Neuron (in vitro differentiated cells): ENCODE measurements at regions not wholly inside any gene's neighbourhood (a gene's known extent, or its start where the extent isn't known, plus 50 kb on each side); places are given as distances from the start of the nearest gene placed in this dataset.

Experiments used
- H2AFZ ChIP-seq: one replicate; pipeline ENCODE4 v1.6.1; 2013; ENCODE audit warnings: low read depth, mild to moderate bottlenecking, inconsistent platforms, low read length, moderate library complexity
- H3K27me3 ChIP-seq: one replicate; pipeline ENCODE4 v1.6.1; 2013; ENCODE audit warnings: low read length; ENCODE audit not compliant: insufficient read depth
- H3K36me3 ChIP-seq: one replicate; pipeline ENCODE4 v1.6.1; 2013; ENCODE audit warnings: low read length; ENCODE audit not compliant: insufficient read depth
- H3K4me1 ChIP-seq: one replicate; pipeline ENCODE4 v1.6.1; 2013; ENCODE audit warnings: low read length; ENCODE audit not compliant: insufficient read depth
- H3K4me3 ChIP-seq: 2 replicates; pipeline ENCODE4 v1.5.1; 2013; ENCODE audit warnings: mild to moderate bottlenecking, low read length, moderate library complexity
- H3K9me3 ChIP-seq: one replicate; pipeline ENCODE4 v1.6.1; 2013; ENCODE audit warnings: low read length

DNA sequence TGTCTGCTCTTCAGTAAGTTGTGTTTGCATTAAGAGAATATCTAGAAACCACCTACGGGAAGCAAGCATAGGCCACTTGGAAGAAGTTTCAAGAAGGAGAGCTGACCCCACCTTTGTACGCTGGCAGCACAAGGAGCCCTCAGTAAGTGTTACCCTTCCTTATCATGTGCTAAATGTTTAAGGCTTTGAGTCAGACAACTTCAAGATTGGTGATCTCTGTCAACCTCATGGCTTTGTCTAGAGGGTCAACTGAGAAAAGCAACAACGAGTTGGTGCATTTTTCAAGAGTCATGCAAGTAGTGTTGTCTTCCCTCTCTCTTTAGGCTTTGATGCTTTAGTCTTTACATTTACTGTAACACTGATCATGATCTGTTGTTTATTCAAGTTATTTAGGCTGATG lies 53.2 kb upstream of the SPTLC3 start:
- Histone ChIP-seq H3K9me3 (no peaks in the 10 kb centered on the region), H3K4me1 (no peaks in the 10 kb centered on the region), H3K27me3 (no peaks in the 10 kb centered on the region), H2AFZ (no peak overlapping the region), H3K4me3 (no peak overlapping the region), H3K36me3 (no peaks in the 10 kb centered on the region)

DNA sequence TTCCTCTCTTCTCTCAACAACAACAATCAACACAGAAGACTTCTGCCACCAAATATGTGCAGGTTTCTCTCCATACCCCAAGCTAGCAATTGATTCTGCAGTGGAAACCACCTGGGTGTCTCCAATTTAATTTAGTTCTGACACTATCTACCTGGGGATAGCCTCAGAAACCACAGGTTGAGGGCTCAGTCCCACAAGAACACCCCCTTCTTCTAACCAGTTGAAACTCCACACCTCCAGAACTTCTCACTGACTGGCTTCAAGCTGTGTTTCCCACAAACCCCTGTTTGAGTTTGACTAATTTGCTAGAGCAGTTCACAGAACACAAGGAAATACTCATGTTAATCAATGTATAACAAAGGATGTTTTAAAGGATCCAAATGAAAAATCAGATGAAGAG lies 52.5 kb upstream of the SPTLC3 start:
- no peaks in the 10 kb centered on the region for H3K36me3 ChIP-seq
- H3K27me3 ChIP-seq: no peaks in the 10 kb centered on the region
- no peak overlapping the region for H2AFZ ChIP-seq
- H3K4me3 ChIP-seq: no peak overlapping the region
- no peaks in the 10 kb centered on the region for H3K9me3 ChIP-seq
- no peaks in the 10 kb centered on the region for H3K4me1 ChIP-seq

DNA sequence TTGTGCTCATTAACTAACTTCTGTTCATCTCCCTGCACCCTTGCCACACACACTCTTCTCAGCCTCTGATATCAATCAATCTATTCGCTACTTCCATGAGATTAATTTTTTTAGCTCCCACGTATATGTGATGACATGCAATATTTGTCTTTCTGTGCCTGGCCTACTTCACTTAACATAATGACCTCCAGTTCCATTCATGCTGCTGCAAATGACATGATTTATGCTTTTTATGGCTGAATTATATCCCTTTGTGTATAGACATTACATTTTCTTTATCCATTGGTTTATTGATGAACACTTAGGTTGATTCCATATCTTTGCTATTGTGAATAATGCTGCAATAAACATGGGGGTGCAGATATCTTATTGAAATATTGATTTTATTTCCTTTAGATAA lies 50.8 kb upstream of the SPTLC3 start:
- H3K4me3 ChIP-seq: no peak overlapping the region
- no peak overlapping the region for H2AFZ ChIP-seq
- H3K36me3 ChIP-seq: no peaks in the 10 kb centered on the region
- H3K4me1 ChIP-seq: peaks cover 7% of the 10 kb centered on the region
- no peaks in the 10 kb centered on the region for H3K27me3 ChIP-seq
- no peaks in the 10 kb centered on the region for H3K9me3 ChIP-seq
